DMS114 treated with DMSO at 0.1 percent for 48 hours (cell line): ENCODE measurements at regions not wholly inside any gene's neighbourhood (a gene's known extent, or its start where the extent isn't known, plus 50 kb on each side); places are given as distances from the start of the nearest gene placed in this dataset.

Source experiments
- DNase-seq: peaks from one replicate; lab custom pipeline; 2025; ENCODE audit not compliant: unreplicated experiment; lab: John Stamatoyannopoulos, UW

- no peak for DNase-seq
These were observed 83.5 kb upstream of the MAX start for GRCh38 chr14:65185829-65186228.

GRCh38 chr14:65186951-65187350 lies 84.6 kb upstream of the MAX start:
- DNase-seq: no peak

GRCh38 chr14:65187421-65188049 lies 85.2 kb upstream of the MAX start:
- DNase-seq: no peak

GRCh38 chr14:65190312-65190711 lies 88.0 kb upstream of the MAX start:
- no peak for DNase-seq

- DNase-seq: no peak
These were observed 89.4 kb upstream of the MAX start for GRCh38 chr14:65191716-65192115.

- no peak for DNase-seq
These were observed 90.4 kb upstream of the MAX start for GRCh38 chr14:65192686-65193085.

GRCh38 chr14:65193916-65194590 lies 91.7 kb upstream of the MAX start:
- DNase-seq: no peak

- no peak for DNase-seq
These were observed 92.9 kb upstream of the MAX start for GRCh38 chr14:65195042-65195719.

GRCh38 chr14:65198346-65198745 lies 96.0 kb upstream of the MAX start:
- DNase-seq: no peak

GRCh38 chr14:65200454-65200853 lies 98.1 kb upstream of the MAX start:
- no peak for DNase-seq

- DNase-seq: no peak
These were observed 101.3 kb upstream of the MAX start for GRCh38 chr14:65203574-65203973.

GRCh38 chr14:65204056-65204455 lies 101.7 kb upstream of the MAX start:
- no peak for DNase-seq

- no peak for DNase-seq
These were observed 103.7 kb upstream of the MAX start for GRCh38 chr14:65206078-65206447.

- DNase-seq: no peak
These were observed 104.3 kb upstream of the MAX start for GRCh38 chr14:65206448-65207096.

GRCh38 chr14:65208548-65208947 lies 106.2 kb upstream of the MAX start:
- DNase-seq: no peak

GRCh38 chr14:65210118-65210821 lies 108.0 kb upstream of the MAX start:
- no peak for DNase-seq

- no peak for DNase-seq
These were observed 108.5 kb upstream of the MAX start for GRCh38 chr14:65210822-65211182.

- DNase-seq: no peak
These were observed 109.1 kb upstream of the MAX start for GRCh38 chr14:65211341-65211987.

GRCh38 chr14:65213316-65213715 lies 111.0 kb upstream of the MAX start:
- DNase-seq: no peak

- DNase-seq: no peak
These were observed 112.4 kb upstream of the MAX start for GRCh38 chr14:65214741-65215140.

GRCh38 chr14:65219353-65219752 lies 117.0 kb upstream of the MAX start:
- no peak for DNase-seq
